Motor neuron (in vitro differentiated cells): ENCODE measurements at regions not wholly inside any gene's neighbourhood (a gene's known extent, or its start where the extent isn't known, plus 50 kb on each side); places are given as distances from the start of the nearest gene placed in this dataset.
A peak's percentile ranks its signal among the peaks of the same experiment; 100 is the strongest.

Experiments
- ATAC-seq, 8 experiments: fragments of 200-7000 bp; cut with Tn5 transposase; replicated peaks in 6 of 8; 2 replicates each; pipeline ENCODE4 v1.8.0; 2021; ENCODE audit warnings: mild to moderate bottlenecking in 8 of 8, moderate library complexity in 8 of 8
- H3K27ac ChIP-seq, 2 donors: fragments of 250-450 bp; sonication (Bioruptor Pico); 2 replicates each; pipeline ENCODE4 v1.9.0; 2021; ENCODE audit warnings: antibody characterized with exemption in 2 of 2, mild to moderate bottlenecking in 2 of 2, moderate library complexity in 1 of 2
- H3K4me1 ChIP-seq, 2 donors: fragments of 250-450 bp; sonication (Bioruptor Pico); replicated peaks in 1 of 2; 2 replicates each; pipeline ENCODE4 v1.6.1; 2021; ENCODE audit warnings: antibody characterized with exemption in 2 of 2, mild to moderate bottlenecking in 2 of 2, moderate library complexity in 1 of 2
- H3K4me3 ChIP-seq, 5 donors: fragments of 250-450 bp; sonication (Bioruptor Pico); 2 replicates each; pipeline ENCODE4 v1.9.0; 2021; ENCODE audit warnings: antibody characterized with exemption in 5 of 5, mild to moderate bottlenecking in 5 of 5, moderate library complexity in 4 of 5
- WGBS, 10 experiments: fragments of 450-650 bp; shearing (Covaris generic); methylation state at CpG; one replicate each; pipeline ENCODE4 v1.0.0; 2022; 5-methylcytosine and 5-hydroxymethylcytosine counted together
- in situ Hi-C, 9 experiments: fragments of 400-800 bp; cut with MboI; loops; one replicate each; pipeline ENCODE4 v1.15.0; 2021; ENCODE audit warnings: low sequenced_read_pairs in 9 of 9, low pct_unique_long_range_greater_than_20kb in 2 of 9; ENCODE audit not compliant: unreplicated experiment in 9 of 9

- no peak overlapping the region for H3K27ac ChIP-seq
- 50 to 100% (median 86%) methylated on average over 1 of the region's 1 CpG; no CpG with 5 or more reads in 5 of the 10 experiments for WGBS, 10 experiments
- H3K4me1 ChIP-seq, result peaks cover 25 to 29% of the 10 kb centered on the region in 2 donors
- no peak overlapping the region for H3K4me3 ChIP-seq
- no peak for ATAC-seq
- in situ Hi-C loops, result no loop called here
Measured at GRCh38 chr9:23554686-23555085, 271.4 kb downstream of the ELAVL2 start.

- H3K4me1 ChIP-seq, result peaks cover 21 to 25% of the 10 kb centered on the region in 2 donors
- 0 to 60% (median 33%) methylated on average over 1 to 6 of the region's 7 CpGs; no CpG with 5 or more reads in 1 of the 10 experiments for WGBS, 10 experiments
- no peak overlapping the region for H3K4me3 ChIP-seq
- in situ Hi-C loops, result no loop called here
- ATAC-seq, result peak in 3 of 8 experiments; percentile 3 to 36 (median 32)
- no peak overlapping the region for H3K27ac ChIP-seq
Measured at GRCh38 chr9:23555851-23556250, 270.2 kb downstream of the ELAVL2 start.

GRCh38 chr9:23556459-23556858, 269.6 kb downstream of the ELAVL2 start:
- H3K27ac ChIP-seq, result no peak overlapping the region
- 0 to 100% methylated on average over 1 of the region's 1 CpG; no CpG with 5 or more reads in 8 of the 10 experiments for WGBS, 10 experiments
- no peak overlapping the region for H3K4me3 ChIP-seq
- H3K4me1 ChIP-seq, result peaks cover 15 to 19% of the 10 kb centered on the region in 2 donors
- in situ Hi-C loops, result no loop called here
- ATAC-seq, result no peak

DNA sequence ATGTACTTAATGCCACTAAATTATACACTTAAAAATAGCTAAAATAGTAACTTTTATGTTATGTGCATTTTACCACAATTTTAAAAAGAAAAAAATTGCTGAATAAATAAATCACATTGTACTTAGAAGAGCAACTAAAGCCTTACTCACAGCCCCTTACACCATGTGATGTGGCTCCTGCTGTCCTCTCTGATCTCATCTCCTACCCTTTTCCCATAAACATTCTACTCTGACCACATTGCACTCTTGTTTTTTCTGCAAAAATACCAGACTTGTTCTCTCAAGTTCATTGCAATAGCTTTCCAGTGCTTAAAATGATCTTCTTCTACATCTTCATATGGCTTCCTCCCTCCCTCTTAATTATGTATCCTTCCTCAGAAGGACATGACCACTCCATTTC, 268.4 kb downstream of the ELAVL2 start:
- Histone ChIP-seq H3K27ac (no peak overlapping the region), H3K4me3 (no peak overlapping the region), H3K4me1 (peaks cover 8 to 11% of the 10 kb centered on the region in 2 donors)
- no peak for ATAC-seq
- in situ Hi-C loops, result no loop called here

DNA sequence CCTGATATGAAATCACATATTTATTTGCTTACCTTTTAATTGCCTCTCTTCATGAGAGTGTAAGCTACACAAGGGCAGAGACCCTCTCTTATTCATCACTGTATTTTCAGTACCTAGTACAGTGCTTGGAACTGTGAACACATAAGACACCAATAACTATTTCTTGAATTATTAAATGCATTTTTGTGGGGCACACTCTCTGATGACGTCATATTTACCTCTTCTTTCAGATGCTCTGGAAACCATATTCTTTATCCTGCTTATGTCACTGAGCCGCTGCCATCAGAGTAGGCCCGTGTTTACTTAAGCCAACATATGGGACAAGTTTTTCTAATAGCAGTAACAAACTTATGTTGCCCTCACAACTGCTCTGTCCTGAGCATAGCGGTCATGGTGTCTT, 266.5 kb downstream of the ELAVL2 start:
- in situ Hi-C loops, result no loop called here
- Histone ChIP-seq H3K4me3 (no peak overlapping the region), H3K4me1 (peaks cover 6 to 11% of the 10 kb centered on the region in 2 donors), H3K27ac (no peak overlapping the region)
- 7 to 95% (median 80%) methylated on average over 2 to 4 of the region's 4 CpGs; no CpG with 5 or more reads in 2 of the 10 experiments for WGBS, 10 experiments
- ATAC-seq, result no peak

GRCh38 chr9:23563517-23563916, 262.5 kb downstream of the ELAVL2 start:
- 0 to 100% (median 0%) methylated on average over 1 to 2 of the region's 3 CpGs; no CpG with 5 or more reads in 5 of the 10 experiments for WGBS, 10 experiments
- no peak for ATAC-seq
- no peak overlapping the region for H3K4me3 ChIP-seq
- in situ Hi-C loops, result no loop called here
- no peak overlapping the region for H3K27ac ChIP-seq
- peaks cover 0 to 5% of the 10 kb centered on the region in 2 donors for H3K4me1 ChIP-seq

GRCh38 chr9:23567516-23568165, 258.4 kb downstream of the ELAVL2 start:
- H3K27ac ChIP-seq, result no peak overlapping the region
- no peak overlapping the region for H3K4me3 ChIP-seq
- peaks cover 0 to 5% of the 10 kb centered on the region in 2 donors for H3K4me1 ChIP-seq
- ATAC-seq, result no peak
- WGBS, 10 experiments, result 0 to 93% (median 60%) methylated on average over 1 to 5 of the region's 5 CpGs; no CpG with 5 or more reads in 2 of the 10 experiments
- in situ Hi-C loops, result no loop called here

DNA sequence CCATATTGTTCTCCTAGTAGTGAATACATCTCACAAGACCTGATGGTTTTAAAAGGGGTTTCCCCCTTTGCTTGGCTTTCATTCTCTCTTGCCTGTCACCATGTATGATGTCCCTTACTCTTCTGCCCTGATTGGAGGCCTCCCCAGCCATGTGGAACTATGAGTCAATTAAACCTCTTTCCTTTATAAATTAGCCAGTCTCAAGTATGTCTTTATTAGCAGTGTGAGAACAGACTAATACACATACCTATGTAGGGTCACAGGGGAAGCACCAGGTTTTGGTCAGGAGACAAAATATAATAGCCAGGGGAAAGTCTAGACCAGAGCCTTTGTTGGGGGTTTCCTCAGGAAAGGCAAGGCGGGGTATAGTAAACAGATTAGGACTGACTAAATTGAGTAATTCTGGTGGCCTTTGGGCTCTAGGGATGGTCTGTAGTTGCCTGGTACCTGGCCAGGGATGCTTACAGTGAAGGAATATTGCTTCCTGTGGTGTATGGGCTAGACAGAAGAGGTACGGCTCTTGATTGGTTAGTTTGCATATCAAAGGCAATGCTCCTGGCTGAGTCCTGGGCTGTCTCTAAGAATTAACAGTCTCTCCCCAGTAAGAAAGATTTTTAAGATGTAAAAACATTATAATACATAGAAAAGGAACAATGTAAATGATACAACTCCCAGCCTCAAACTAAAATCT, 254.5 kb downstream of the ELAVL2 start:
- in situ Hi-C loops, result no loop called here
- Histone ChIP-seq H3K4me3 (no peak overlapping the region), H3K27ac (no peak overlapping the region), H3K4me1 (peaks cover 0 to 13% of the 10 kb centered on the region in 2 donors)
- 0 to 100% (median 70%) methylated on average over 1 to 2 of the region's 2 CpGs; no CpG with 5 or more reads in 4 of the 10 experiments for WGBS, 10 experiments
- no peak for ATAC-seq

DNA sequence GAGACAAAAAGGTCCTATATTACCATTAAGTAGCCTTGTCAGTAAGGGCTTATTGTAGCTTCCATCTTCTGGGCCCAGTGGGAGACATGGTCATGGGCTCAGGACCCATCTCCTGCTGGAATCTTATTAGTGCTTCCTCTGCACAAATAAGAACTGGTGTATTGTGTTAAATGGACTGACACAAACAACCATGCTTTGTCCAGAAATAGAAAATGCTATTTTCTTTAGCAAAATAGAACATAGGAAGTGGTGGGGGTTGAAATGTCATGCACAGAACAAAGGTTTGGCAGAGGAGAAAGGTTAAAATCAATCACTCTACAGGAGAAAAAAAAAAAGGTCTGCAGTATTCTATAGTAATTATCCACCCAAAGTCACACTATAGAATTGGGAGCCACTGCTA, 252.2 kb downstream of the ELAVL2 start:
- in situ Hi-C loops, result no loop called here
- Histone ChIP-seq H3K27ac (no peak overlapping the region), H3K4me3 (no peak overlapping the region), H3K4me1 (peaks cover 0 to 9% of the 10 kb centered on the region in 2 donors)
- no peak for ATAC-seq

- in situ Hi-C loops, result no loop called here
- ATAC-seq, result no peak
- Histone ChIP-seq H3K4me1 (peaks cover 0 to 9% of the 10 kb centered on the region in 2 donors), H3K4me3 (no peak overlapping the region), H3K27ac (no peak overlapping the region)
- WGBS, 10 experiments, result 0 to 100% (median 0%) methylated on average over 1 of the region's 1 CpG; no CpG with 5 or more reads in 5 of the 10 experiments
Measured at GRCh38 chr9:23577611-23578010, 248.4 kb downstream of the ELAVL2 start.

GRCh38 chr9:23581931-23582330, 244.1 kb downstream of the ELAVL2 start:
- in situ Hi-C loops, result no loop called here

DNA sequence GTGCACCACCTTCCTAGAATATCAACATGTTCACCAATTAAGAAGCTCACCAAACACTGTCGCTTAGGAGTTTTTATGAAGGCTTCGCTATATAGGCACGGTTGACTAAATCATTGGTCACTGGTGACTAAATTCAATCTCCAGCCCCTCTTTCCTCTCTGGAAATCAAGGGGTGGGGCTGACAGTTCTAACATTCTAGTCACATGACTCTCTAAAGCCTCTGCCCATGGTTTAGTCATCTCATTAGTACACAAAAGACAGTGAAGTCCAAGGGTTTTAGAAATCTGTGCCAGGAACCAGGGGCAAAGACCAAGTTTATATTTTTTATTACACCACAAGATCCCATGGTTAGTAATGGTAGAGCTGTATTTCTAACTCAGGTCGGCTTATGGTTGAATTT, 243.2 kb downstream of the ELAVL2 start:
- ATAC-seq, result peak in 1 of 8 experiments; percentile 52
- WGBS, 10 experiments, result 32 to 100% (median 94%) methylated on average over 1 to 4 of the region's 4 CpGs; no CpG with 5 or more reads in 3 of the 10 experiments
- in situ Hi-C loops, result no loop called here
- no peaks in the 10 kb centered on the region for H3K4me1 ChIP-seq
- no peak overlapping the region for H3K4me3 ChIP-seq
- no peak overlapping the region for H3K27ac ChIP-seq

More at GRCh38 chr9:23581931-23582330, 244.1 kb downstream of the ELAVL2 start:
- ATAC-seq, result no peak
- Histone ChIP-seq H3K4me1 (no peaks in the 10 kb centered on the region), H3K27ac (no peak overlapping the region), H3K4me3 (no peak overlapping the region)
- 0 to 100% (median 60%) methylated on average over 1 to 3 of the region's 3 CpGs; no CpG with 5 or more reads in 1 of the 10 experiments for WGBS, 10 experiments

DNA sequence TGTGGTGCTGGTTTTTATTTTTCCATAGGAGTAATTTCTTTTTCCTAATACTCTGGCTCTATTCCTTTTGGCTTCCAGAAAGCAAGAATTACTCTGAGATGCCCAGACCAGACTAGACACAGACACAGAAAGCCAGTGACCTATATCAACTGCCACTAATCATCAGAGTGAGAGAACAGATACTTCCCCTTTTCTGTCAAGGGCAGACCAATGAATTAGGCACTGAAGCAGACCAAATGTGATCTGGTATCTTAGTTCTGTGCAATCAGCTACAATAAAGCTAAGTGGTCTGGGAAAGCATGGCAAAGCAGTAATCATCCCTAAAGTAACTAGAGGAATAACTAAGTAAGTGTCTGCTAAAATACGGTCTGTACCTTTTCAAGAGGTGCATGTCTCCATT, 239.1 kb downstream of the ELAVL2 start:
- in situ Hi-C loops, result no loop called here
- Histone ChIP-seq H3K4me1 (no peaks in the 10 kb centered on the region), H3K27ac (no peak overlapping the region), H3K4me3 (no peak overlapping the region)
- peak in 2 of 8 experiments; percentile 38 for ATAC-seq
- WGBS, 10 experiments, result 0 to 100% (median 50%) methylated on average over 1 of the region's 1 CpG; no CpG with 5 or more reads in 5 of the 10 experiments
